ENCODE measurements at regions not wholly inside any gene's neighbourhood (a gene's known extent, or its start where the extent isn't known, plus 50 kb on each side); places are given as distances from the start of the nearest gene placed in this dataset.

DNA sequence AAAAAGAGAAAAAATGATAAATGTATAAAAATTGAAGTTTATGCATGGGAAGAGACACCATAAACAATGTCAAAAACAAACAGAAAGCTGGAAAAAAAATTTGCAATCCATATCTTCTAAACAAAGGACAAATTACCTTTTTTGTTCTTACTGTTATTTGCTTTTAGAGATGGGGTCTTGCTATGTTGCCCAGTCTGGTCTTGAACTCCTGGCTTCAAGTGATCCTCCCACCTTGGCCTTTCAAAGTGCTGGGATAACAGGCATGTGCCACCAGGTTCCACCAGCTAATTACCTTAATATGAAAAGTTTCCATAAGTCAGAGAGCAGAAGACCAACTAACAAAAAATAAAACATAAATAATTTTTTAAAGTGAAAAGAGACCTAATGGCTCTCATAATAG is 90.0 kb upstream of the SIX3 start:
- TF ChIP-seq, protein P1, sequence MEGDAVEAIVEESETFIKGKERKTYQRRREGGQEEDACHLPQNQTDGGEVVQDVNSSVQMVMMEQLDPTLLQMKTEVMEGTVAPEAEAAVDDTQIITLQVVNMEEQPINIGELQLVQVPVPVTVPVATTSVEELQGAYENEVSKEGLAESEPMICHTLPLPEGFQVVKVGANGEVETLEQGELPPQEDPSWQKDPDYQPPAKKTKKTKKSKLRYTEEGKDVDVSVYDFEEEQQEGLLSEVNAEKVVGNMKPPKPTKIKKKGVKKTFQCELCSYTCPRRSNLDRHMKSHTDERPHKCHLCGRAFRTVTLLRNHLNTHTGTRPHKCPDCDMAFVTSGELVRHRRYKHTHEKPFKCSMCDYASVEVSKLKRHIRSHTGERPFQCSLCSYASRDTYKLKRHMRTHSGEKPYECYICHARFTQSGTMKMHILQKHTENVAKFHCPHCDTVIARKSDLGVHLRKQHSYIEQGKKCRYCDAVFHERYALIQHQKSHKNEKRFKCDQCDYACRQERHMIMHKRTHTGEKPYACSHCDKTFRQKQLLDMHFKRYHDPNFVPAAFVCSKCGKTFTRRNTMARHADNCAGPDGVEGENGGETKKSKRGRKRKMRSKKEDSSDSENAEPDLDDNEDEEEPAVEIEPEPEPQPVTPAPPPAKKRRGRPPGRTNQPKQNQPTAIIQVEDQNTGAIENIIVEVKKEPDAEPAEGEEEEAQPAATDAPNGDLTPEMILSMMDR (IDR thresholded peaks at IDR 0.05) = no peak
- H3K9me3 ChIP-seq = no peaks in the 10 kb centered on the region
- intact Hi-C loops (cut with DNase I) = no loop called here
- no peak for DNase-seq
- ATAC-seq = no peak
- H3K36me3 ChIP-seq = no peaks in the 10 kb centered on the region
- H3K4me3 ChIP-seq = no peak overlapping the region
- peaks cover 0 to 90% (median 50%) of the 10 kb centered on the region in 7 donors for H3K27me3 ChIP-seq
- no peak overlapping the region for H3K27ac ChIP-seq
- peaks cover 0 to 6% (median 0%) of the 10 kb centered on the region in 9 donors for H3K4me1 ChIP-seq

DNA sequence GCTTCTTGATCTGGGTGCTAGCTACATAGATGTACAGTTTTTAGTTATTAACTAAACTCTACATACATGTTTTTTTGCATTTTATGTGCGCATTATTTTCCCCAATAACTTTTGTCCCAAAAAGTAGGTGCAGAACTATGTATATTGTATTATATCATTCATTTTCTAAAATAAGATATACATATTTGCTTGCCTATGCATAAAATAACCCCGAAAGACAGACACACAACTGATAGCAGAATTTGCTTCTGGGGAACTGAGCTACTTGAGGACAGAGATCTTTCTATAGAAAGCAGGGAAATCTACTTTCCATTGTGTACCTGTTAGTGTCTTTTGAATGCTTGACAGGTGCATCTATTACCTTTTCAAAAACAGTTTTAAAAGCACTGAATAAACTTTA is 88.9 kb upstream of the SIX3 start:
- ATAC-seq (no peak), DNase-seq (no peak)
- Histone ChIP-seq H3K4me3 (no peak overlapping the region), H3K27ac (no peak overlapping the region), H3K9me3 (no peaks in the 10 kb centered on the region), H3K36me3 (no peaks in the 10 kb centered on the region), H3K27me3 (peaks cover 0 to 85% (median 46%) of the 10 kb centered on the region in 7 donors), H3K4me1 (peaks cover 0 to 6% (median 0%) of the 10 kb centered on the region in 9 donors)
- TF ChIP-seq, protein P1 (IDR thresholded peaks at IDR 0.05) = no peak
- WGBS, 2 donors = 83 to 95% methylated on average over 2 of the region's 2 CpGs
- intact Hi-C loops (cut with DNase I) = no loop called here

DNA sequence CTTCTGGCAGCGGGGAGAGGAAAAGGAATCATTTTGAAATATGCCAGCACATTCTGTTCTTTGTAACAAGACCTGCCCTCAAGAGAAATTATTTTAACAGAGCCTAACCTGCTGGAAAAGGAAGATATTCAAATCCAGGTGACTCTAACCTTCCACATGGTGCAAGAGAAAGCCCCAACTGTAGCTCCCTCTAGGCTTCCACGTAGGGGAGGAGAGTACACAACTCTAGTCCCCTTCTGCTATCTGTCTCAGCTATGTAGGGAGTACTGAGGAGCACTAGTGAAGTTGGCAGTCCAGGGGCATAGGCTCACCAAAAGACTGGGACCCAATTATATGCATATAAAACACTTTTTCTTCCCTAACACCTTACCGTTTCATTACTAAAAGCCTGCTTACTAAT is 82.2 kb upstream of the SIX3 start:
- no peak overlapping the region for H3K4me3 ChIP-seq
- H3K36me3 ChIP-seq = no peaks in the 10 kb centered on the region
- WGBS, 2 donors = 51 to 68% methylated on average over 3 of the region's 3 CpGs
- no peak overlapping the region for H3K27ac ChIP-seq
- intact Hi-C loops (cut with DNase I) = no loop called here
- peaks cover 0 to 15% (median 0%) of the 10 kb centered on the region in 11 donors for H3K9me3 ChIP-seq
- DNase-seq = no peak
- TF ChIP-seq, protein P1 (IDR thresholded peaks at IDR 0.05) = no peak
- no peaks in the 10 kb centered on the region for H3K4me1 ChIP-seq
- H3K27me3 ChIP-seq = peaks cover 0 to 75% (median 17%) of the 10 kb centered on the region in 7 donors
- ATAC-seq = no peak

DNA sequence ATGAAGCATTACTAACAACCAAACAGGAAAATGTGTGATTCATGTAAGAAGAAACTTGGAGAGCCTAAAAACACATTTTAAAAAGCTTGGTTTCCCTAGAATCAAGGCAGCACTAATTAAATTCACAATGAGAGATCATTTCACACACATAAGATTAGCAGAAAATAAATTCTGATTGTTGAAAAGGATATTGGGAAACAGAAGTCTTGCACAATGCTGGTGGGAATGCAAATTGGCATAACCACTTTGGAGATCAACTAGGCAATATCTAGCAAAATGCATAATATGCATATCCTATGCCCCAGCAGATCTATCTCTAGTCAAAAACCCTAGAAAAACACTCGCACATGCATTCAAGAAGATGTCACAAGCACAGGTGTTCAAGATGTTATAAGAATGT is 75.3 kb upstream of the SIX3 start:
- Histone ChIP-seq H3K4me3 (no peak overlapping the region), H3K27ac (no peak overlapping the region), H3K27me3 (peaks cover 0 to 23% (median 7%) of the 10 kb centered on the region in 7 donors), H3K9me3 (no peaks in the 10 kb centered on the region), H3K36me3 (no peaks in the 10 kb centered on the region), H3K4me1 (no peaks in the 10 kb centered on the region)
- WGBS, 2 donors = 89 to 95% methylated on average over 1 of the region's 1 CpG
- TF ChIP-seq, protein P1 (IDR thresholded peaks at IDR 0.05) = no peak
- ATAC-seq (no peak), DNase-seq (no peak)
- intact Hi-C loops (cut with DNase I) = no loop called here
